KBM-7 (cell line): ENCODE measurements at regions not wholly inside any gene's neighbourhood (a gene's known extent, or its start where the extent isn't known, plus 50 kb on each side); places are given as distances from the start of the nearest gene placed in this dataset.

Source experiments
- DNase-seq: peaks from one replicate; pipeline ENCODE4 v3.0.0-alpha.2; 2015
- in situ Hi-C: fragments of 300-500 bp; cut with MboI; formaldehyde crosslinking; loops from 2 replicates; pipeline ENCODE4 v1.14.3; 2020; ENCODE audit warnings: low sequenced_read_pairs, low pct_unique_long_range_greater_than_20kb, mixed read lengths

DNA sequence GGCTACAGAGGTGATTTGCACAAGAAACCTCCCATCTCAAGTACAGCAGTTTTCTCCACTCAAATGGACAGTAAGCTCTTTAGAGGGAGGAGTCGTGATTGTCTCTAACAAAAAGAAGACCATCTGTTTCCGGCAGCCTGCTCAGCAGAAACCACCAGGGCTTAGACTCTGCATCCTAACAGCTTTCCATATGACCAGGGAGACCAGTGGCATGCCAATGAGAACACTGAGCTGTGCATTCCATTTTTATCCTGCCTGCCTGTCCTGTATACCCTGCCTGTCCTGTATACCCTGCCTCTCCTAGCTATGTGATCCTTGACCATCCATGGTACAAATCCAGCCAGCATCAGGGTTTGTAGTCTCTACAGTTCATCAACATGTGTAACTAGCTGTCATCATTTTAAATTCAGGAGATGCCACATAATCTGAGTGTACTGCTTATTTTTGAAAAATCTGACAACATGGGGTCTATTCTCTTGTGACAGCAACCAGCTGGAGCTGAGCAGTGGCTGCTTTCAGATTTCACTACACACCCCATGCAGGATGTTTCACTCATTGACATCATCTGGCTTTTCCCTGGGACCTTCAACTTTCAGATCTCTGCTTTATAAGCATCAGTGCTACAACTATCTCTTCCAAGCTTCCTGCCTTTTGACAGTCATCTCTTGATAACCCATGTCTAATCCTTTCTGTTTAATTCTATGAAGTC lies 50.5 kb upstream of the POU2AF2 start:
- in situ Hi-C loops: no loop called here
- no peak for DNase-seq

DNA sequence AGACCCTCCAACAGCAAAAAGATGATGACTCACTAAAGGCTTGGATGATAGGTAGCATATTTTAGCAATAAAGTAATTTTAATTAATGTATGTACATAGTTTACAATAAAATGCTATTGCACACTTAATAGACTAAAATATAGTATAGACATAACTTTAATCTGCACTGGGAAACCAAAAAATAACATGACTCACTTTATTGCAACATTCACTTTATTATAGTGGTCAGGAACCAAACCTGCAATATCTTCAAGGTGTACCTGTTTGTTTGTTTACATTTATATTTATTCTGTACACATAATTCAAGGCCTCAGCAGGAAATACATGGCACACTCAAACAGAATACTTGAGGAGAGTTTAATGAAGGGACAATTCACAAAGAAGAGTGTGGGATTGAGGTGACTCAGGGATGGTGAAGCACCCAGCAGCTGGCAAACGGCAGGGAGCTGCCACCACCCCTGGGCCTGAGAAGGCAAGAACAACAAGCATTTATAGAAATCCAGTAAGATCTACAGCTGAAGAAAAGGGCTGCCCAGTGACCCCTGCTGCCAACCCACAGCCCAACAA lies 51.5 kb upstream of the POU2AF2 start:
- in situ Hi-C loops: no loop called here
- DNase-seq: no peak

DNA sequence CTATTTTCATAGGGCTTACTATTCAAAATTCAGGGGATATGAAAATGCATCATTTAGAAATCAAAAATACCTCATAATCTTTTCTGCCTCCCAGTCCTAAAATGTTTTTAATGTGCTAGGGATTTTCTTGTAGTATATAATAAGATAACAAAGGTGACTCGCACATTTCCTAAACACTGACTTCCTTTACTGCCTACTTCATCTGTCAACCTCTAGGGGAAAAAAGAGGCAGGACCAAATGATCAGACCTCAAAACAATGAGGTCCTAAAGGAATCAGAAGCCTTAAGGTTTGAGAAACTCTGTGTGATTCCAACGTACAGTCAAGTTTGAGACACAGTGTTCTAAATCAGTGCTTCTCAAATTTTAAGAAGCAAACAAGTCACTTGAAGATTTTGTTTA lies 56.1 kb upstream of the POU2AF2 start:
- in situ Hi-C loops: no loop called here
- DNase-seq: no peak

DNA sequence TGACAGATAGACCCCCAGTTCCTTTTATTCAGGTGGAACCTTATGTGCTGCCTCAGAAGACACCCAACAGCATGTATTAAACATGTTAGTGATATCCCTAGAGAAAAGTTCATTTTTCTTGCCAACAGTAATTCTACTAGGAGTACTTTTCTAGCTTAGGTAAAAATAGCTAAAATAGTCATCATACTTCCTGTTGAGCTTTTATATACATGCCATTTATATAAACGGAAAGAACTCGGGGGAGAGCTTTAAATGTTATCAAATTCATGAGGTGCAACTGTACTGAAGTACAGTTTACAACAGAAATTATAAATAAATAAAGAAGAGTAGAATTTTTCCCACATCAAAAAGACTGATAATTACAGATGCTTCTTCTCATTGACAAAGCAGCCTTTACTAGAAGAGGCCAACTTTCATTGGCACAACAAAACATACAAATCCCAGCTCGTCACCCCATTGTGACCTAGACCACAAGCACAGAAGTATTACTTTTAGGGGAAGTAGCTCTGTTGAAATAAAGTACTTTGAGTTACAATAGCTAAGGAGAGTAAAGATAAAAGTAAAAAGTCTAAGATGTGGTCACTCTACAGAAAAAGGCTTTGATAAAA lies 59.1 kb upstream of the POU2AF2 start:
- no peak for DNase-seq
- in situ Hi-C loops: no loop called here

DNA sequence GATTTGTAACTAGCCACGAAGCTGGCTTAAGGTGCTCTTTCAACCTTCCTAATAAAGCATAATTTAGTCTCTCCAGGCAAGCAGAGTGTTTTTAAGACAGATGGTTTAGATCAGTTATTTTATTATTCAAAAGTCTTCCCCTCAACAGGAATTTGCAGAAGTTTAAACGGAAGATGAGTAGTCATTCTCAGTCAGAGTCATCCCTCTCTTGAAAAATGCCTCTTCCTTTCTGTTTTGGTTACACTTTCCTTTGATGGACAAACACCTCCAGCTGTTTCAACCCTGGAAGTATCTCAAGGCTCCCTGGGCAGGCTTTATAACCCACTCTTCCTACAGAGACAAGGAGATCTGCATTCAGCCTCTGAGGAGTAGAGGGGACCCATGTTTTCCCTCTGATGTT lies 60.3 kb upstream of the POU2AF2 start:
- DNase-seq: no peak
- in situ Hi-C loops: no loop called here

DNA sequence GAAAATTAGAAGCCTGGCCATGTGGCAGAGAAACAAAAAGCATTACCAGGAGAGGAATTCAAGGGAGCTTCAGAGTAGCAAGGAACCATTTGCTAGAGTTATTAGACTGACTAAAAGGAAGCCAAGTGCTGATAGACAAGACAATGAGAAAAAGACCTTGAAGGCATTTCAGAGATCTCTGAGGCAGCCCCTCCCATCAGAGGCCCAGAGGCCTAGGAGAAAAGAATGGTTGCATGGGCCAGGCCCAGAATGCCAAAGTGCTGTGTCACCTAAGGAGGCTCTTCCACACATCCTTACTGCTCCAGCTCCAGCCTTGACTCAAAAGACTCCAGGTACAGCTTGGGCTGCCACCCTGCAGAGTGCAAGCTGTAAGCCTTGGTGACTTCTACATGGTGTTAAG lies 61.8 kb upstream of the POU2AF2 start:
- no peak for DNase-seq
- in situ Hi-C loops: no loop called here

DNA sequence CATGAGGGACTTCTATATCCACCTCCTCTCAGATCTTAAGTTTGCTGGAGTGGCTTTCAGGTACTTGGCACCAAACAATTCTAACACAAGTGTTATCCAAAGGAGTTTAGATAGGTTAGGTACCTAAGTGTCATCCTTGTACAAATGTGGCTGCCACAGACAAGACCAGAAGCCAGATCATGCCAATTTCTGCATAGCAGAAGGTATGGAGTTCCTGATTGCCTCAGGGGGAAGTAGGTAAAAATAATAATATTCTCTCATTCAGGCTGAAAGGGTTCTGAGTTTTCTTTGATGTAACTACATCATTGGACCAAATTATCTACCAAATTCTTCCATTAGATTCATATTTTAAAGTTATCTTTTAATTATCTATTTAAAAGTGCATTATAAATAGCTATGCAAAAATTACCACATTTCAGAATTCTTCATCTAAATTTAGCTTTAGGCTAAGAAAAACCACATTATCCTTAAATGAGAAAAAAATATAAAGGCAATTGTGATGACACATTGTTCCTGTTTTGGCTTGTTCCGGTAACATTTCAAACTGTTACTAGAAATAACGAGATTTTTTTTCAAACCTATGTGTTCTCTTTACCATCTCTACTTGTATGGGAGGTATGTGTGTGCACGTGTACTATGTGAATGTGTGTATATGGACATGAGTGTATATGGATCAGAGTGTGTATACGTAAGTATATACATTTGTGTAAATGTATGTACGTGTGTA lies 66.2 kb upstream of the POU2AF2 start:
- no peak for DNase-seq
- in situ Hi-C loops: no loop called here

DNA sequence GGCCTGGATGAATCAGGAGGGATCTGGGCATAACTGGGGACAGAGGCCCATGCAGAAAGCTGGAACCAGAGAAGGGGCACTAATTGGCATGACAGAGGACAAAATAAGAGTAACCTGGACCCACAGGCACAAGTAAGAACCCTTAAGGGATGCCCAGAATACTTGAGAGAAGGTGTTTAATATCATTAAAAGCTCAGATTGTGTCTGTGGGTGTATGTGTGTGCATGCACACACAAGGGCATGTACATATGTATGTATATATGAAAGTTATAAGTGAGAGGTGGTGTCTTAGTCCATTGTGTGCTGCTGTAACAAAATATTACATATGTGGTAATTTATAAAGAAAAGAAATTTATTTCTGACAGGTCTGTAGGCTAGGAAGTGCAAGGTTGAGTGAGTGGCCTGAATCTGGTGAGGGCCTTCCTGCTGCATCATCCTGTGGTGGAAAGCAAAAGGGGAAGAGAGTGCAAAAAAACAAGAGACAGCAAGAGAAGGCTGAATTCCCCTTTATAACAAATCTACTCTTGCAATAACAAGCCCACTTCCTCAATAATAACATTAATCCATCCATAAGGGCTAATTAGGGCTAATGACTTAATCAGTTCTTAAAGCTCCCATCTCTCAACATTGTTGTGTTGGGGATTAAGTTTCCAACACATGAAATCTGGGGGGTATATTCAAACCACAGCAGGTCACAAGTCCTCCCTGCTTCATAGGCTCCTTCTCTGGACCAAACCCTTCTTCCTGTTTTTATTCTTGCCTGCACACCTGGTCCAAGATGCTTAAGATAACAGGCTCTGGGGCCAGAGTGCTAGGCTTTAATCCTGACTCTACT lies 68.3 kb upstream of the POU2AF2 start:
- in situ Hi-C loops: no loop called here
- peak; percentile 4 for DNase-seq

DNA sequence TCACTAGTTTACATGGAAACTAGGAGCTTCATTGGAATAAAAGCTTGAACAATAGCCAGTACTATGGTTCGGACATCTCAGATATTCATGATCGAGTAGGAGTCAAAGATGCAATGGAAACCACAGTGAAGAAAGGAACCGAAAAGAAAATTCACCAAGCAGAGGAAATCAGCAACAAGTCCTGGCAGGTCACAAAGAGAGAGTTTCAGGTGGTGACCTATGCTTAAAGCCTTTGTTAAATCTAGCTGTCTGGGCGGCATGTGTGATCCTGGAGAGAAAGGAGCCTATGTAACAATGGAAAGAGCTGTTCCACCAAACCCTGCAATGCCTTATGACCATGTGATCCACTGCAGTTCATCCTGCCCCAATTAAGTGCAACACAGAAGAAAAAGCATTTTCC lies 68.9 kb upstream of the POU2AF2 start:
- DNase-seq: no peak
- in situ Hi-C loops: no loop called here

DNA sequence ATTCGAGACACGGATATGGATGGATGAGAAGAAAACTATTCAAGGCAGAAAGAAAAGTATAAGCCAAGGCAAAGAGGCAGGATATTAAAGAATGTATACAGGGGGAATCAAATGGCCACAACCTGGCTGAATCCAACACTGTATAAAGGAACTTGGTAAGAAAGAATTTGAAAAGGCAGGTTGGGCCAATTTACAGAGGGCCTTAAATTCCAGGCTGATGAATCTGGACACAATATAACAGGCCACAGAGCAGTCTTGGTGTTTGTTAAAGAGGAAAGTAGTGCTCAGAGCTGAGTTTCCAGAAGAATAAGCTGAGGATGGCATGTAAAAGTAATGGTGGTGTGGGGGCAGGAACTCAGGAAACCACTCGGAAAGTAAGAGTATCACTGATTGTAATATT lies 72.3 kb upstream of the POU2AF2 start:
- DNase-seq: no peak
- in situ Hi-C loops: no loop called here

DNA sequence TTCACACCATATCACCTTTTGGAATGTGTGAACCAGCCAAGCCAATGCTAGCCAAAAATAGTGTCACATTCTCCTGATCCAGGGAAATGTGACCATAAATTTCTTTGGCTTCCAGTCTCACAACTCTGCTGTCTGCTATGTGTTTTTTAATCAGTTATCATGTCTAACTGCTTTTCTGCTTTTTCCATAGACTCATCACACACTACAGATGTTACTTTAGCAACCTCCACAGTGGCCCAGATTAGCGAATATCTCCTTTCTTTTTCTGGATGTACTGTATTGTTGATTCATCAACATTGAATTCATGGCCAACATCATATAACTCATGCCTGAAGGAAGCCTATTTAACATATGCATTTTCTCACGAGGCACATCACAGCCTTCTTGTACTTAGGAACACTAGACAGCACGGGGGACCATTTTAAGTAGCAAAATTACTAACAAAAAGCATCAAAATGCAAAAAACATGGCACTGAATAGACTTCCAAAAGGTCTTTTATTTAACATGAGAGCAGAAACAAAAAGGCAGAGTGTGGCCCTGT lies 73.1 kb upstream of the POU2AF2 start:
- no peak for DNase-seq
- in situ Hi-C loops: no loop called here

DNA sequence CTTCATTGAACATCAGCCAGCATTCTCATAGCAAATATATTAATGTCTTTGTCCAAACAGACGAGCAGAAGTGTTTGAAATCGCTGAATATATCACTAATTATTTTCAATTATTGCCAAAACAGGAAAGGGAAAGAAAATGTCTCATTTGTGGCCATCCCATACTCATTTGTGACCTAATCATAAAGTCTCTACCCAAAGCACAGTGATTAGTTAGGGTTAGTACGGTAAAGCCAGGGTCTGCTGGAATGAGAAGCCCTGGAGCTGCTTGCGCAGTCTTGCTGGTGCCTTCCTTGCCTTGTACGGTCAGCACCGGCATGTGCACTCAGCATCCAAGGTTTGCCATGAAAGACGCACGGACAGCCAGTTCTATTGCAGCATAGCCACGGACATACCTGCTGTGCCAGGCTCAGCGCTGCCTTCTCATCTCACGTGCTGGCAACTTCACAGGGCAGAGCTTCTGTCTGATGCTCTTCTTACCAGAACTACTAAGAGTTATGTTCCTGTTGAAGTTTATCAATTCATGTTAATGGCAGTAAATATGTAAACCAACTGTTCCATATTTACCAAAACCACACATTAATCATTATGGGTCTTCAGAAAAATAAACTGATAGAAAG lies 74.7 kb upstream of the POU2AF2 start:
- DNase-seq: no peak
- in situ Hi-C loops: no loop called here

DNA sequence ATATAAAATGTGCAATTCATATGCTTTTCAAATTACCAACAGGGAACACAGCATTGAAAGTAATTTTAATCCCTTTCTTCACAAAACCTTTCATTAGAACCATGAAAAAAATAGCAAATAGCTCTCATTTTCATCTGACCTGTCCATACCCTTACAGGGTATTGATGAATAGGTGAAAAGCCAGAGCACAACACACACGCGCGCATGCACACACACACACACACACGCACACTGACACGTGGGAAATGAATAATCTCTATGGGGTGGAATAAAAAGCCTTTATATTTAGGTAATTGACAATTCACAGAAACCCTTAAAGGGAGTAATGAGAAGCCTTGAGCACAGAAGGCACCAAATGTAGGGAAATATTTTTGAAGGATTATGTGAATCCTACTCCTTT lies 76.2 kb upstream of the POU2AF2 start:
- no peak for DNase-seq
- in situ Hi-C loops: no loop called here

DNA sequence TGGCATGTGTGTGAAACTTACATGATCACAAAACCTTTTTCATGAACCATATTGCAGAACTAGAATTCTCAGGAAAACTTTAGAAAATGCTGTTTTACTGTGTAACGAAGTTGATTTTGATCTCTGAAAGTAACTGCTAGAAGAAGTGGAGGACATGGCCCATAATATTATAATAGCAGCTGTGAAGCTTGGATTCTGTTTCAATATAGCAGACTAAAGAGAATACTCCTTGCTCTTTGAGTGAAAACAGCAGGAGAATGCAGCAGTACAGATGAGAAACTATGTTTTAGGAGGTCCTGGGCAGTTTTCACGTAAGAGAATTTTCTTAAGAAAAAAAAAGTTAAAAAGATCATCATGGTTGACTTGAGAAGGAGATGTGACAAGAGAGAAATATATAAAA lies 76.7 kb upstream of the POU2AF2 start:
- in situ Hi-C loops: no loop called here

DNA sequence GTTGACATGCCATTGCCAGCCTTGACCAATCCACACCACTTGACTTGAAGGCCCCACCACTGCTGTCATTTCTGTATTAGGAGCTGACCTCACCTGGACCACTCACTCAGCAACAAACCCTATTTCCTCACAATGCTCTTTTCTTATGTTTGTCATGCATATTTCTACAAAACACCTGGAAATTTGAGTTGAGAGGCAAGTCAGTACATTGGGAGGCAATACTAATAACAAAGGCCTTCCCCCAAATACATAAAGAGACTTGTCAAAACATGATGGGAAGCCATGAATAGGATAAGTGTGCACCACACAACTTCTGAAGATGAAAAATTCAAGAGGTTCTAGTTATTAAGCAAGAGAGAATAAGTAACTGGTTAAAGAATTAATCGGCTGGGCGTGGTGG lies 77.9 kb upstream of the POU2AF2 start:
- in situ Hi-C loops: no loop called here
- no peak for DNase-seq

More for the DNA sequence above, 76.7 kb upstream of the POU2AF2 start:
- DNase-seq: no peak

DNA sequence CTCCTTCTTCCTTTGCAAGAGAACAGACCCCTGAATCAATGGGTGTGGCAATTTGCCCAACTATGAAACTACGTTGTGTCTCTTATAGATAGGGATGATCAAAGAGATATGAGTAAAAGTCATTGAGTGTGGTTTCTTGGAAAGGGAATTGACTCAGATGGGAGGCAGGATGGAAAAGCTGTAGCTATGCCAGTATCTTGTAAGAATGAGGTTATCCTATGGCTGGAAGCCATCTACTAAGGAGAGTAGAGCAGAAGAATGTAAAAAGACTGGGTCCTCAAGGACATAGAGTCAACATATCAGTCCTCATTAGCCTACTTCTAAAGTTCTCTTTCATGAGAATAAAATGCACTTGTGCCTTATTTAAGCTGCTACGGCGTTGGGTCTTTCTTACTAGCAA lies 78.9 kb upstream of the POU2AF2 start:
- in situ Hi-C loops: no loop called here
- DNase-seq: no peak

DNA sequence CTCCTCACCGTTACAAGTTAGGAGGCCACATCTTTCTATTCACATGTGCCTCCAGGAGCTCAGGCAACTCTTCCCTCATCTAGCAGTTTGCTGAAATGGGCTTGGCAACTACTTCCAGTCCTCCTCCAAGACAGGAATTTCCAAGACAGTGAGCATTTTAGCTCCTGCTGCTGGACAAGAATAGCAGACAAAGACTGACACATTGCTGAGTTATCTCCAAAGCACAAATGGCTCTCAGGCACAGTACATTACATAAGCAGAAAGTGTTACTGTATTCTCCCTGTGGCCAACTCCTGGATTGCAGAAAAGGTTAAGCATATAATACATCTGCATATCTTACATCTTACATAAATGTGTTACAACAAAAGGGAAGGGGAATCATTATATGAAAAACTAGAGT lies 83.2 kb upstream of the POU2AF2 start:
- no peak for DNase-seq
- in situ Hi-C loops: no loop called here

DNA sequence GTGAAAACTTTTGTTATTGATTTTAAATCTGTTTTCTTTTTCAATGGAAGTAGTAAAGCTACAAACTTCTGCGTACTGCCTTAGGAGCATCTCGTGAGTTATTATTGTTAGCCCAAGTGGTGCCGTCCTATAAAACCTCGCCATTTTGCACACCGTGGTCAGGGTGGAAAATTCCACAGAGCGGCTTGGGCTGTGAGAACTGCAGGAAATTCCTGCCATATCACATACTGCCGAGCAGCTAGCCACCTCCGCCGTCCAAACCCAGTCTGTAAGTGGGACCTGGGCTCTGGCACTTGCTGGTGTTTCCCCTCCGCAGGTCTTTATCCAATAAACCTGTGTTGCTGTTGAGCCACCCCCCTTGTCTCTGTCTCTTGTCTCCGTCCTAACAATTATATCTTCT lies 88.0 kb upstream of the POU2AF2 start:
- in situ Hi-C loops: no loop called here
- no peak for DNase-seq

DNA sequence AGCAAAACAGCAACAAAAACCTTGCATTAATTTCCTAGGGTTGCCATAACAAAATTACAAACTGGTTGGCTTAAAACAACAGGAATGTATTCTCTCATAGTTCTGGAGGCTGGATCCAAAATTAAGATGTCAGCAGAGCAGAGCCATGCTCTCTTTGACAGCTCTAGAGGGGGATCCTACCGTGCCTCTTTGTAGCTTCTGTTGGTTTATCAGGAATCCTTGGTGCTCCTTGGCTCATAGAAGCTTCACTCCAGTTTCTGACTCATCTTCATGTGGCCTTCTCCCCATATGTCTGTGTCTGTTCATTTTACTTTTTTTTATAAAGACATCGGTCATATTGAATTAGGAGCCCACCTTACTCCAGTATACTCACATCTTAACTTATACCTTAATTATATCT lies 90.5 kb upstream of the POU2AF2 start:
- in situ Hi-C loops: no loop called here

More for the DNA sequence above, 90.5 kb upstream of the POU2AF2 start:
- DNase-seq: no peak
